HAP-1 (cell line): ENCODE measurements at regions not wholly inside any gene's neighbourhood (a gene's known extent, or its start where the extent isn't known, plus 50 kb on each side); places are given as distances from the start of the nearest gene placed in this dataset.

Source experiments
- DNase-seq, 2 experiments: peaks; one replicate each; pipeline ENCODE4 v3.0.0-alpha.2; 2016 to 2020; ENCODE audit warnings: low spot score in 2 of 2
- H3K27me3 ChIP-seq: fragments of 250-450 bp; sonication (Bioruptor Pico); 2 replicates; pipeline ENCODE4 v1.5.1; 2020; ENCODE audit warnings: low read depth, mild to moderate bottlenecking, moderate library complexity
- H3K36me3 ChIP-seq: fragments of 250-450 bp; sonication (Bioruptor Pico); replicated peaks from 2 replicates; pipeline ENCODE4 v1.5.1; 2020; ENCODE audit warnings: mild to moderate bottlenecking
- H3K4me1 ChIP-seq: fragments of 250-450 bp; sonication (Bioruptor Pico); 2 replicates; pipeline ENCODE4 v1.5.1; 2020; ENCODE audit warnings: mild to moderate bottlenecking
- H3K4me3 ChIP-seq: fragments of 250-450 bp; sonication (Bioruptor Pico); 2 replicates; pipeline ENCODE4 v1.5.1; 2020; ENCODE audit warnings: mild to moderate bottlenecking, moderate library complexity
- H3K9me3 ChIP-seq: fragments of 250-450 bp; sonication (Bioruptor Pico); 2 replicates; pipeline ENCODE4 v1.5.1; 2020; ENCODE audit warnings: mild to moderate bottlenecking, moderate library complexity
- in situ Hi-C: fragments of 300-500 bp; cut with MboI; formaldehyde crosslinking; loops from 3 replicates; pipeline ENCODE4 v1.14.3; 2020; ENCODE audit warnings: low sequenced_read_pairs, inconsistent platforms, mixed read lengths

GRCh38 chr9:38306899-38307298 is 85.6 kb upstream of the ALDH1B1 start:
- no peak for DNase-seq
- in situ Hi-C loops, result no loop called here
- Histone ChIP-seq H3K4me3 (no peak overlapping the region), H3K9me3 (no peaks in the 10 kb centered on the region), H3K36me3 (no peaks in the 10 kb centered on the region), H3K27me3 (no peaks in the 10 kb centered on the region), H3K4me1 (peaks cover 24% of the 10 kb centered on the region)

- in situ Hi-C loops, result no loop called here
- DNase-seq, result no peak
- no peaks in the 10 kb centered on the region for H3K9me3 ChIP-seq
- H3K4me1 ChIP-seq, result peaks cover 19% of the 10 kb centered on the region
- H3K4me3 ChIP-seq, result no peak overlapping the region
- no peaks in the 10 kb centered on the region for H3K36me3 ChIP-seq
- no peaks in the 10 kb centered on the region for H3K27me3 ChIP-seq
Observed at GRCh38 chr9:38305582-38305981, 86.9 kb upstream of the ALDH1B1 start.

GRCh38 chr9:38301376-38302106 is 91.0 kb upstream of the ALDH1B1 start:
- Histone ChIP-seq H3K4me1 (no peaks in the 10 kb centered on the region), H3K4me3 (no peak overlapping the region), H3K36me3 (no peaks in the 10 kb centered on the region), H3K9me3 (no peaks in the 10 kb centered on the region), H3K27me3 (no peaks in the 10 kb centered on the region)
- in situ Hi-C loops, result no loop called here
- no peak for DNase-seq

- in situ Hi-C loops, result no loop called here
- no peaks in the 10 kb centered on the region for H3K36me3 ChIP-seq
- H3K4me3 ChIP-seq, result no peak overlapping the region
- DNase-seq, result no peak
- no peaks in the 10 kb centered on the region for H3K9me3 ChIP-seq
- no peaks in the 10 kb centered on the region for H3K4me1 ChIP-seq
- H3K27me3 ChIP-seq, result no peaks in the 10 kb centered on the region
Observed at GRCh38 chr9:38299856-38300255, 92.6 kb upstream of the ALDH1B1 start.

GRCh38 chr9:38298904-38299303 is 93.6 kb upstream of the ALDH1B1 start:
- no peak overlapping the region for H3K4me3 ChIP-seq
- no peak for DNase-seq
- in situ Hi-C loops, result no loop called here
- no peaks in the 10 kb centered on the region for H3K9me3 ChIP-seq
- no peaks in the 10 kb centered on the region for H3K4me1 ChIP-seq
- H3K36me3 ChIP-seq, result no peaks in the 10 kb centered on the region
- H3K27me3 ChIP-seq, result no peaks in the 10 kb centered on the region

GRCh38 chr9:38298503-38298902 is 94.0 kb upstream of the ALDH1B1 start:
- no peaks in the 10 kb centered on the region for H3K36me3 ChIP-seq
- in situ Hi-C loops, result no loop called here
- no peaks in the 10 kb centered on the region for H3K4me1 ChIP-seq
- H3K27me3 ChIP-seq, result no peaks in the 10 kb centered on the region
- no peak for DNase-seq
- no peak overlapping the region for H3K4me3 ChIP-seq
- H3K9me3 ChIP-seq, result no peaks in the 10 kb centered on the region

- Histone ChIP-seq H3K4me3 (no peak overlapping the region), H3K27me3 (no peaks in the 10 kb centered on the region), H3K36me3 (no peaks in the 10 kb centered on the region), H3K9me3 (no peaks in the 10 kb centered on the region), H3K4me1 (no peaks in the 10 kb centered on the region)
- in situ Hi-C loops, result no loop called here
- no peak for DNase-seq
Observed at GRCh38 chr9:38296807-38297206, 95.7 kb upstream of the ALDH1B1 start.

GRCh38 chr9:38295764-38296163 is 96.7 kb upstream of the ALDH1B1 start:
- H3K9me3 ChIP-seq, result no peaks in the 10 kb centered on the region
- no peak for DNase-seq
- H3K4me3 ChIP-seq, result no peak overlapping the region
- no peaks in the 10 kb centered on the region for H3K27me3 ChIP-seq
- no peaks in the 10 kb centered on the region for H3K36me3 ChIP-seq
- no peaks in the 10 kb centered on the region for H3K4me1 ChIP-seq
- in situ Hi-C loops, result no loop called here

GRCh38 chr9:38294220-38294960 is 98.1 kb upstream of the ALDH1B1 start:
- H3K36me3 ChIP-seq, result no peaks in the 10 kb centered on the region
- H3K9me3 ChIP-seq, result no peaks in the 10 kb centered on the region
- in situ Hi-C loops, result no loop called here
- no peak overlapping the region for H3K4me3 ChIP-seq
- no peak for DNase-seq
- no peaks in the 10 kb centered on the region for H3K4me1 ChIP-seq
- H3K27me3 ChIP-seq, result no peaks in the 10 kb centered on the region

GRCh38 chr9:38293022-38293421 is 99.5 kb upstream of the ALDH1B1 start:
- Histone ChIP-seq H3K9me3 (no peaks in the 10 kb centered on the region), H3K4me3 (no peak overlapping the region), H3K4me1 (no peaks in the 10 kb centered on the region), H3K36me3 (no peaks in the 10 kb centered on the region), H3K27me3 (no peaks in the 10 kb centered on the region)
- in situ Hi-C loops, result no loop called here
- DNase-seq, result no peak

- no peaks in the 10 kb centered on the region for H3K9me3 ChIP-seq
- in situ Hi-C loops, result no loop called here
- no peaks in the 10 kb centered on the region for H3K4me1 ChIP-seq
- H3K4me3 ChIP-seq, result no peak overlapping the region
- no peak for DNase-seq
- no peaks in the 10 kb centered on the region for H3K36me3 ChIP-seq
- no peaks in the 10 kb centered on the region for H3K27me3 ChIP-seq
Observed at GRCh38 chr9:38292480-38292879, 100.0 kb upstream of the ALDH1B1 start.

GRCh38 chr9:38289866-38290245 is 102.6 kb upstream of the ALDH1B1 start:
- no peaks in the 10 kb centered on the region for H3K4me1 ChIP-seq
- no peaks in the 10 kb centered on the region for H3K27me3 ChIP-seq
- DNase-seq, result no peak
- H3K9me3 ChIP-seq, result no peaks in the 10 kb centered on the region
- in situ Hi-C loops, result no loop called here
- no peak overlapping the region for H3K4me3 ChIP-seq
- H3K36me3 ChIP-seq, result no peaks in the 10 kb centered on the region

- no peaks in the 10 kb centered on the region for H3K36me3 ChIP-seq
Observed at GRCh38 chr9:38289236-38289865, 103.2 kb upstream of the ALDH1B1 start.

GRCh38 chr9:38288502-38288901 is 104.0 kb upstream of the ALDH1B1 start:
- in situ Hi-C loops, result no loop called here
- Histone ChIP-seq H3K9me3 (no peaks in the 10 kb centered on the region), H3K4me3 (no peak overlapping the region), H3K36me3 (no peaks in the 10 kb centered on the region), H3K4me1 (no peaks in the 10 kb centered on the region), H3K27me3 (no peaks in the 10 kb centered on the region)
- no peak for DNase-seq

More at GRCh38 chr9:38289236-38289865, 103.2 kb upstream of the ALDH1B1 start:
- Histone ChIP-seq H3K27me3 (no peaks in the 10 kb centered on the region), H3K4me1 (no peaks in the 10 kb centered on the region), H3K9me3 (no peaks in the 10 kb centered on the region), H3K4me3 (no peak overlapping the region)
- DNase-seq, result no peak
- in situ Hi-C loops, result no loop called here
